CD4-positive, alpha-beta T cell (primary cell): ENCODE measurements at regions not wholly inside any gene's neighbourhood (a gene's known extent, or its start where the extent isn't known, plus 50 kb on each side); places are given as distances from the start of the nearest gene placed in this dataset.
"Not testable (repeated sequence)": the region's sequence is repeated elsewhere in the genome, so short reads cannot be mapped to it uniquely, and the experiment has no call there.

ENCODE experiments used
- ATAC-seq: fragments of 200-7000 bp; cut with Tn5 transposase; one replicate; pipeline ENCODE4 v1.10.0; 2022; ENCODE audit warnings: mild to moderate bottlenecking; ENCODE audit not compliant: poor library complexity
- CTCF ChIA-PET: fragments of 350-600 bp; sonication (Branson Sonifier 250); formaldehyde crosslinking; loops from one replicate; lab custom pipeline; 2021; ENCODE audit warnings: antibody characterized with exemption, inconsistent platforms; lab: Charles Lee
- POLR2A ChIA-PET: fragments of 350-600 bp; sonication (Branson Sonifier 250); formaldehyde crosslinking; loops from one replicate; lab custom pipeline; 2021; ENCODE audit warnings: antibody characterized with exemption, inconsistent platforms; lab: Charles Lee
- DNase-seq, 14 experiments: peaks; one replicate each; pipeline ENCODE4 v3.0.0-alpha.2; 2013 to 2020; ENCODE audit warnings: mixed read lengths in 2 of 14
- H3K27ac ChIP-seq, 2 donors: one replicate each; pipeline versions ENCODE4 v1.5.1 to v1.7.0; 2013; ENCODE audit warnings: low read length in 2 of 2, low read depth in 1 of 2, mild to moderate bottlenecking in 1 of 2
- H3K27me3 ChIP-seq, 2 experiments: 1 replicate in 1 of 2; 2 replicates in 1 of 2; pipeline versions ENCODE4 v1.6.1 to v1.7.0; 2013; ENCODE audit warnings: low read length in 2 of 2, control low read depth in 1 of 2, mild to moderate bottlenecking in 1 of 2, moderate library complexity in 1 of 2; ENCODE audit not compliant: insufficient read depth in 2 of 2, control insufficient read depth in 1 of 2
- H3K36me3 ChIP-seq: one replicate; pipeline ENCODE4 v1.6.1; 2013; ENCODE audit warnings: low read length, control low read depth; ENCODE audit not compliant: insufficient read depth
- H3K4me1 ChIP-seq: one replicate; pipeline ENCODE4 v1.6.1; 2013; ENCODE audit warnings: low read length, control low read depth; ENCODE audit not compliant: insufficient read depth
- H3K4me3 ChIP-seq: one replicate; pipeline ENCODE4 v1.5.1; 2013; ENCODE audit warnings: mild to moderate bottlenecking, low read length, moderate library complexity
- H3K9me3 ChIP-seq, 2 experiments: 1 replicate in 1 of 2; 2 replicates in 1 of 2; pipeline versions ENCODE4 v1.6.1 to v1.7.0; 2013; ENCODE audit warnings: low read length in 2 of 2, mild to moderate bottlenecking in 2 of 2, control low read depth in 1 of 2, moderate library complexity in 1 of 2; ENCODE audit not compliant: control insufficient read depth in 1 of 2, insufficient read depth in 1 of 2
- H3K27ac Mint-ChIP-seq: one replicate; pipeline ENCODE4 v1.8.0; 2020; ENCODE audit warnings: mixed read lengths
- H3K27me3 Mint-ChIP-seq: one replicate; pipeline ENCODE4 v1.8.0; 2021; ENCODE audit warnings: mixed read lengths
- H3K36me3 Mint-ChIP-seq: one replicate; pipeline ENCODE4 v1.8.0; 2021; ENCODE audit warnings: low read depth, mixed read lengths
- H3K4me1 Mint-ChIP-seq: one replicate; pipeline ENCODE4 v1.8.0; 2021; ENCODE audit warnings: low read depth, mixed read lengths
- H3K4me3 Mint-ChIP-seq: one replicate; pipeline ENCODE4 v1.8.0; 2020; ENCODE audit warnings: mild to moderate bottlenecking, mixed read lengths
- H3K9me3 Mint-ChIP-seq: one replicate; pipeline ENCODE4 v1.8.0; 2020; ENCODE audit warnings: mixed read lengths
- intact Hi-C, 2 experiments: fragments of 100-400 bp; cut with DNase I in 1 of 2; cut with micrococcal nuclease in 1 of 2; formaldehyde crosslinking; loops; one replicate each; pipeline versions ENCODE4 v1.15.1 to v1.9.0; 2023 to 2025; cut with DNase I, micrococcal nuclease
- TF ChIP-seq, protein P1 (sequence below): fragments of 200-600 bp; IDR thresholded peaks from one replicate; pipeline ENCODE4 v1.8.0; 2022; ENCODE audit warnings: antibody characterized with exemption, mild to moderate bottlenecking

GRCh38 chr12:43235721-43236120, 316.3 kb downstream of the ADAMTS20 start:
- ChIA-PET CTCF (no interaction called here), POLR2A (no interaction called here)
- H3K36me3 ChIP-seq = no peaks in the 10 kb centered on the region
- TF ChIP-seq, protein P1, sequence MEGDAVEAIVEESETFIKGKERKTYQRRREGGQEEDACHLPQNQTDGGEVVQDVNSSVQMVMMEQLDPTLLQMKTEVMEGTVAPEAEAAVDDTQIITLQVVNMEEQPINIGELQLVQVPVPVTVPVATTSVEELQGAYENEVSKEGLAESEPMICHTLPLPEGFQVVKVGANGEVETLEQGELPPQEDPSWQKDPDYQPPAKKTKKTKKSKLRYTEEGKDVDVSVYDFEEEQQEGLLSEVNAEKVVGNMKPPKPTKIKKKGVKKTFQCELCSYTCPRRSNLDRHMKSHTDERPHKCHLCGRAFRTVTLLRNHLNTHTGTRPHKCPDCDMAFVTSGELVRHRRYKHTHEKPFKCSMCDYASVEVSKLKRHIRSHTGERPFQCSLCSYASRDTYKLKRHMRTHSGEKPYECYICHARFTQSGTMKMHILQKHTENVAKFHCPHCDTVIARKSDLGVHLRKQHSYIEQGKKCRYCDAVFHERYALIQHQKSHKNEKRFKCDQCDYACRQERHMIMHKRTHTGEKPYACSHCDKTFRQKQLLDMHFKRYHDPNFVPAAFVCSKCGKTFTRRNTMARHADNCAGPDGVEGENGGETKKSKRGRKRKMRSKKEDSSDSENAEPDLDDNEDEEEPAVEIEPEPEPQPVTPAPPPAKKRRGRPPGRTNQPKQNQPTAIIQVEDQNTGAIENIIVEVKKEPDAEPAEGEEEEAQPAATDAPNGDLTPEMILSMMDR = no peak
- no peaks in the 10 kb centered on the region for H3K4me1 Mint-ChIP-seq
- peaks cover 12% of the 10 kb centered on the region for H3K9me3 Mint-ChIP-seq
- intact Hi-C loops = no loop called here
- no peaks in the 10 kb centered on the region for H3K27me3 Mint-ChIP-seq
- no peak overlapping the region for H3K4me3 ChIP-seq
- H3K36me3 Mint-ChIP-seq = no peaks in the 10 kb centered on the region
- H3K9me3 ChIP-seq = no peaks in the 10 kb centered on the region
- H3K27ac Mint-ChIP-seq = no peak overlapping the region
- no peak overlapping the region for H3K4me3 Mint-ChIP-seq
- ATAC-seq (no peak), DNase-seq (no peak)
- H3K4me1 ChIP-seq = no peaks in the 10 kb centered on the region
- H3K27ac ChIP-seq = no peak overlapping the region
- H3K27me3 ChIP-seq = no peaks in the 10 kb centered on the region

GRCh38 chr12:43233861-43234260, 318.1 kb downstream of the ADAMTS20 start:
- H3K36me3 ChIP-seq = no peaks in the 10 kb centered on the region
- CTCF ChIA-PET = no interaction called here
- H3K27me3 ChIP-seq = no peaks in the 10 kb centered on the region
- no peak overlapping the region for H3K27ac ChIP-seq
- Mint-ChIP-seq H3K27me3 (no peaks in the 10 kb centered on the region), H3K27ac (no peak overlapping the region), H3K9me3 (peaks cover 12% of the 10 kb centered on the region), H3K4me3 (no peak overlapping the region), H3K4me1 (no peaks in the 10 kb centered on the region), H3K36me3 (no peaks in the 10 kb centered on the region)
- TF ChIP-seq, protein P1 = no peak
- POLR2A ChIA-PET = no interaction called here
- no peak overlapping the region for H3K4me3 ChIP-seq
- no peak for DNase-seq
- intact Hi-C loops = no loop called here
- H3K9me3 ChIP-seq = no peaks in the 10 kb centered on the region
- H3K4me1 ChIP-seq = no peaks in the 10 kb centered on the region
- no peak for ATAC-seq

DNA sequence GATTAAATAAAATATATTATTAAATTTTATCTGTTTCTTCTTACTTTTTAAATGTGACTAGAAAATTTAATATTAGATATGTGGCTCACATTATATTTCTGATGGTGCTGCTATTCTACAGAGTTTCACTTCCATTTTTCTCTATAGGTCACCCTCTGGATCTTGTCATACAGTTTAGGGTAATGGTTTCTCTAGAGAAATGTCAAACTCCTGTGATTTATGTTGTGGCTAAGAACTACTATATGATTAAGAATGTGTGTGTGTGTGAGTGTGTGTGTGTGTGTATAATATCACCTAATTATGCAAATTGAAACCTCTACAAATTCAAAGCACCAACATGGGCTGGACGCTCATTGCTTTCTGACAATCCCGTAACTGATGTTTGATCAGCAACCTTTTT, 325.9 kb downstream of the ADAMTS20 start:
- no peaks in the 10 kb centered on the region for H3K36me3 Mint-ChIP-seq
- CTCF ChIA-PET = no interaction called here
- intact Hi-C loops = no loop called here

GRCh38 chr12:43224190-43224805, 327.7 kb downstream of the ADAMTS20 start:
- ATAC-seq, H3K9me3 Mint-ChIP-seq, H3K4me1 Mint-ChIP-seq, H3K4me3 ChIP-seq, POLR2A ChIA-PET, CTCF ChIA-PET, H3K4me1 ChIP-seq, H3K4me3 Mint-ChIP-seq, H3K27me3 ChIP-seq, H3K27ac ChIP-seq, H3K36me3 ChIP-seq, H3K27me3 Mint-ChIP-seq, intact Hi-C loops, H3K36me3 Mint-ChIP-seq, DNase-seq, H3K27ac Mint-ChIP-seq: not testable (repeated sequence)
- H3K9me3 ChIP-seq = peaks cover 0 to 11% of the 10 kb centered on the region in 2 experiments

More for the DNA sequence above, 325.9 kb downstream of the ADAMTS20 start:
- H3K27me3 ChIP-seq = no peaks in the 10 kb centered on the region
- TF ChIP-seq, protein P1 = no peak
- no peak for DNase-seq
- H3K36me3 ChIP-seq = no peaks in the 10 kb centered on the region
- Mint-ChIP-seq H3K27me3 (no peaks in the 10 kb centered on the region), H3K27ac (no peak overlapping the region), H3K9me3 (peaks cover 4% of the 10 kb centered on the region), H3K4me3 (no peak overlapping the region), H3K4me1 (no peaks in the 10 kb centered on the region)
- H3K27ac ChIP-seq = no peak overlapping the region
- no peak overlapping the region for H3K4me3 ChIP-seq
- ATAC-seq = no peak
- peaks cover 0 to 10% of the 10 kb centered on the region in 2 experiments for H3K9me3 ChIP-seq
- no peaks in the 10 kb centered on the region for H3K4me1 ChIP-seq
- POLR2A ChIA-PET = no interaction called here
